Central memory CD8-positive, alpha-beta T cell (primary cell): ENCODE measurements at regions not wholly inside any gene's neighbourhood (a gene's known extent, or its start where the extent isn't known, plus 50 kb on each side); places are given as distances from the start of the nearest gene placed in this dataset.
A peak's percentile ranks its signal among the peaks of the same experiment; 100 is the strongest.

Source experiments
- ATAC-seq: fragments of 150-1000 bp; cut with Tn5 transposase; replicated peaks from 2 replicates; pipeline ENCODE4 v1.10.0; 2022; ENCODE audit warnings: mild to moderate bottlenecking, moderate FRiP score, moderate number of reproducible peaks; ENCODE audit not compliant: poor library complexity, severe bottlenecking; ENCODE audit errors: extremely low read depth
- DNase-seq, 2 donors: peaks; one replicate each; pipeline ENCODE4 v3.0.0; 2021; ENCODE audit warnings: low spot score in 2 of 2
- H3K27ac Mint-ChIP-seq: one replicate; pipeline ENCODE4 v1.8.0; 2022; ENCODE audit warnings: low read depth, mild to moderate bottlenecking, moderate library complexity, mixed read lengths
- H3K27me3 Mint-ChIP-seq: one replicate; pipeline ENCODE4 v1.8.0; 2022; ENCODE audit warnings: mixed read lengths
- H3K36me3 Mint-ChIP-seq: one replicate; pipeline ENCODE4 v1.8.0; 2022; ENCODE audit warnings: mild to moderate bottlenecking, moderate library complexity, mixed read lengths; ENCODE audit not compliant: insufficient read depth
- H3K4me1 Mint-ChIP-seq: one replicate; pipeline ENCODE4 v1.8.0; 2022; ENCODE audit warnings: mixed read lengths
- H3K4me3 Mint-ChIP-seq: one replicate; pipeline ENCODE4 v1.8.0; 2022; ENCODE audit warnings: mild to moderate bottlenecking, moderate library complexity, mixed read lengths
- H3K9me3 Mint-ChIP-seq: one replicate; pipeline ENCODE4 v1.8.0; 2022; ENCODE audit warnings: mixed read lengths

DNA sequence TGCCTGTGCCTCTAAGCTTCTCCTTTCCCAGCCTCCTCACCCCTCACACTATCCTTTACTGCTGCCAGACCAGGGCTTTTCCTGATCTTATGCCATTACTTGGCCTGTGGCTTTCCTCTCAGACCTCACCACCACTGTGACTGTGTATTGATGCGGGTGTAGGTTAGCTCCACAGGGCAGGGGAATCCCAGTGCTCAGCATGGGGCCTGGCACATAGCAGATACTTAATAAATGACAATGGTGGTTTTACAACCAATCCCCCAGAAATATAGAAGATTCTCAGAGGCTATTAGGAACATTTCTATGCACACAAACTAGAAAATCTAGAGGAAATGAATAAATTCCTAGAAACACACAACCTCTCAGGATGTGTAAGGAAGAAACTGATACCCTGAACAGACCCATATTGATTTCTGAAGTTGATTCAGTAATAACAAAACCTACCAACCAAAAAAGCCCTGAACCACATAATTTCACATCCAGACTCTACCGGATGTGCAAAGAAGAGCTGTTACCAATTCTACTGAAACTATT lies 129.6 kb upstream of the QRFPR start:
- Mint-ChIP-seq H3K36me3 (no peaks in the 10 kb centered on the region), H3K27ac (no peak overlapping the region), H3K27me3 (peaks cover 51% of the 10 kb centered on the region), H3K4me3 (no peak overlapping the region), H3K4me1 (no peaks in the 10 kb centered on the region), H3K9me3 (no peaks in the 10 kb centered on the region)
- no peak for DNase-seq
- ATAC-seq: no peak

DNA sequence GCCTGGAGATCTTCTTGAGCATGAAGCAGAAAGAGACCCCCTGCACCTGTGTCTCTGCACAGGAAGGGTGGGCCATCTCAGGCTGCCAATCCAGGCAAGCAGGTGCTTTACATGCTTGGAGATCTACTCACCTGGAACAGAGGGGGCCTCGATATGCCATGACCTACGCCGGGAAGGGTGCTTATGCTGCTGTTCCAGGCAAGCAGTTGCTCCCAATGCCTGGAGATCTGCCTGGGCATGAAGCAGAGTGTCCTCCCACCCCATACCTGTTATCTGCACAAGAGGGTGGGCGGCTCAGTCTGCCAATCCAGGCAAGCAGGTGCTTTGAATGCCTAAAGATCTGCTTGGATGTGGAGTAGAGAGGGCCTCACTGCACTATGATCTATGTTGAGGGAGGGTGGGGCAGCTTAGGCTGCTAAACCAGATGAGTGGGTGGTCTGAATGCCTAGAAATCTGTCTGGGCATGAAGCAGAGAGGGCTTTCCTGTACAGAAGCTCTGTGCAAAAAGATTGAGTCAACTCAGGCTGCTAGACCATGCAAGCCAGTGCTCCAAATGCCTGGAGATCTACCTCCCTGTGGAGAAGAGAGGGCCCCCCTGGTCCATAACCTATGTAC lies 104.5 kb upstream of the QRFPR start:
- no peak overlapping the region for H3K4me3 Mint-ChIP-seq
- H3K27me3 Mint-ChIP-seq: peaks cover 54% of the 10 kb centered on the region
- ATAC-seq (no peak), DNase-seq (no peak)
- no peak overlapping the region for H3K27ac Mint-ChIP-seq
- no peaks in the 10 kb centered on the region for H3K4me1 Mint-ChIP-seq
- H3K9me3 Mint-ChIP-seq: no peaks in the 10 kb centered on the region
- H3K36me3 Mint-ChIP-seq: no peaks in the 10 kb centered on the region

DNA sequence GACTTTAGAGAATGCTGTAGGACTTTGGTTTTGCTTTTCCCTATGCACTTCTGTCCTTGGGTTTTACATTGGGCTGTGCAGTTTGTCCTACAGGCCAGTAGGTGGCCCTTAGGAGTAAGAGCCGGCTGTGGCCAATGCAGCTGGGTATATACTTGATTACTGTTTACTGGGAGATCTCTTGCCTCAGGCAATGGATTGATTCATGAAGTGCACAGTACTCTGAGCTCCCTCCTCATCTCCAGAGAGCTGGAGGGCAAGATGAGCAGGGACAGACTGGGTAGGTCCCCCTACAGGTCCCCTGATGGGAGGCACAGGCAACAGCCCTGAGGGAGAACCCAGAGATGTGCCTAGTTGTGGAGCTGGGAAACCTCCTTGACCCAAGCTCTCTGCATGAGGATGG lies 103.8 kb upstream of the QRFPR start:
- Mint-ChIP-seq H3K27ac (no peak overlapping the region), H3K27me3 (peaks cover 54% of the 10 kb centered on the region), H3K4me3 (no peak overlapping the region), H3K4me1 (no peaks in the 10 kb centered on the region), H3K9me3 (no peaks in the 10 kb centered on the region), H3K36me3 (no peaks in the 10 kb centered on the region)
- ATAC-seq (no peak), DNase-seq (no peak)

DNA sequence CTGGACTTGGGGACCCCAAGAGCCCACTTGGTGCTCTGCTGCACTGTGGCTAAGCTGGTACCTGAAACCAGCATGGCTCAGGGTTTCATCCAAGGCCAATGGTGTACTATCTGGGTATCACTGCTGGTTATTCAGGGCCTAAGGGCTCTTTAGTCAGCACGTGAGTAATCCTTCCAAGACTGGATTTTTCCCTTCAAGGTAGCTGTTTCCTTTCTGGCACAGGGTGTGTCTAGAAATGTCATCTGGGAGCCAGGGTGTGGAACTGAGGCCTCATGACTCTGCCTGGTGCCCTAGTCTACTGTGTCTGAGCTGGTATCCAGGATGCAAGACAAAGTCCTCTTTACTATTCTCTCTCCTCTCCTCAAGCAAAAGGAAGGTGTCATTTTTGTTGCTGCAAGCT lies 99.0 kb upstream of the QRFPR start:
- no peaks in the 10 kb centered on the region for H3K4me1 Mint-ChIP-seq
- H3K36me3 Mint-ChIP-seq: no peaks in the 10 kb centered on the region
- no peaks in the 10 kb centered on the region for H3K9me3 Mint-ChIP-seq
- H3K27me3 Mint-ChIP-seq: peaks cover 33% of the 10 kb centered on the region
- ATAC-seq (no peak), DNase-seq (no peak)
- H3K27ac Mint-ChIP-seq: no peak overlapping the region
- H3K4me3 Mint-ChIP-seq: no peak overlapping the region

DNA sequence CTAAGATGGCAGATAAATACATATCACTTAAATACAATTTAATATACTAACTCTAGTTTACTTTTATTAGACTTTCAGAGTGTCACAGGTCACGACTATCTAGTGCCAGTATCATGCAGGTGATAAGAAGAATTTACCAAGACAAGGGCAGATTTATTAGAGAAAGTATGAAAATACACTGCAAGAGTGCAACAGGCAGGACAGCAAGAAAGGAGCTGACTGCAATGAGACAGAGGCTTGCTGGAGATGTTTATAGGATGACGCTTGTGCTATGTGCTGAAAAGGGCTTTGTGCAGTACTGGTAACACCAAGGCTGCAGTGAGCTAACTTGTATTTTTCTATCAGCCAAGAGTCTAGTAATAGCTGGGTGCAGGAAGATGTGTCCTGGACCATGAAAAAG lies 96.7 kb upstream of the QRFPR start:
- ATAC-seq (no peak), DNase-seq (no peak)
- H3K9me3 Mint-ChIP-seq: no peaks in the 10 kb centered on the region
- no peaks in the 10 kb centered on the region for H3K4me1 Mint-ChIP-seq
- H3K27me3 Mint-ChIP-seq: peaks cover 10% of the 10 kb centered on the region
- no peak overlapping the region for H3K27ac Mint-ChIP-seq
- no peak overlapping the region for H3K4me3 Mint-ChIP-seq
- H3K36me3 Mint-ChIP-seq: no peaks in the 10 kb centered on the region

DNA sequence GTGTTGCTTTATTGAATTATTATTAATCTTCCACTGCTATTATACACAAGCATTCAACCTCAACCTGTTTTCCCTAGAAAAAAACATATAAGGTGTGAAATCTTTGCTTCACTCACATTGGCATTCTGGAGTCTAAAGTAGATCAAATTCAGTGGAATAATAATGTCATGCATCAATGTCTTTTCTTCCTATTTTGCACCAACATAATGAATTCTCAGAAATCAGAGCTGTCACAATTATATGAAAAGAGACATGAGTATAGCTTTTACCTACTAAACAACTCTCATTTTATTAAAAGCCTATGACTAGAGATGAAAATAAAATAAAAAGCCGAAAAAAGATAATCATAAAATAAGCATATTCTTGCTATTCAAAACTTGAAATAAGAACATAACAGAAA lies 96.3 kb upstream of the QRFPR start:
- no peak overlapping the region for H3K4me3 Mint-ChIP-seq
- DNase-seq: no peak
- H3K36me3 Mint-ChIP-seq: no peaks in the 10 kb centered on the region
- H3K9me3 Mint-ChIP-seq: no peaks in the 10 kb centered on the region
- no peak overlapping the region for H3K27ac Mint-ChIP-seq
- peaks cover 6% of the 10 kb centered on the region for H3K27me3 Mint-ChIP-seq
- ATAC-seq: no peak
- H3K4me1 Mint-ChIP-seq: no peaks in the 10 kb centered on the region

DNA sequence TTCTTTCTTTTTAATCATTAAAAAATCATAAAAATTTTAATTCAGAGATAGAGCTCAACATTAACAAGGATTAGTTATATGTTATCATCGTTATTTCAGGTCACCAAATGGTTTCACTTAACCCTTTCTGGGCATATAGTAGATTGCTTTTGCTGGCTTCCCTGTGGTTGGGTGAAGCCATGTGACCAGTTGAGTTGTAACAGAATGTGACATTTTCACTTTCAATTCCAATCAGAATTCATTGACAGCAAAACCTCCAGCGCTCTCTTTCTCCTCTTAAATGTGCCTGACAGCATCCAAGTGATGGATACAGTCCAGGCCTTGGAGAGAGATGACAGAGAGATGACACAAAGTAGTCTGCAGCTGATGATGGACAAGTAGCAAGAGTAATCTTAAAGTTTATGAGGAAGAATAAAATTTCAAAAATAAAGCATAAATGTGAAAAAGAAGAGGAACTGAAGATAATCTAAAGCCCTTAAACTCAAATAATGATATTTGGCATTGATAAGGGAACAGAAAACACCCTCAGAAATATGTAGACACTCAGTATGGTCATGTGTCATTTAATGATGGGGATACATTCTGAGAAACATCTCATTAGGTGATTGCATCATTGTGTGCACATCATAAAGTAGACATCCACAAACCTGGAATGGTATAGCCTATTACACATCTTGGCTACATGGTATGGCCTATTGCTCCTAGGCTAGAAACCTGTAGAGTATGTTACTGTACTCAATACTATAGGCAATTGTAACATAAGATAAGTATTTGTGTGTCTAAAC lies 92.3 kb upstream of the QRFPR start:
- ATAC-seq (no peak), DNase-seq (no peak)
- Mint-ChIP-seq H3K4me1 (no peaks in the 10 kb centered on the region), H3K27ac (no peak overlapping the region), H3K4me3 (no peak overlapping the region), H3K9me3 (peaks cover 6% of the 10 kb centered on the region), H3K27me3 (peaks cover 17% of the 10 kb centered on the region), H3K36me3 (peaks cover 2% of the 10 kb centered on the region)

DNA sequence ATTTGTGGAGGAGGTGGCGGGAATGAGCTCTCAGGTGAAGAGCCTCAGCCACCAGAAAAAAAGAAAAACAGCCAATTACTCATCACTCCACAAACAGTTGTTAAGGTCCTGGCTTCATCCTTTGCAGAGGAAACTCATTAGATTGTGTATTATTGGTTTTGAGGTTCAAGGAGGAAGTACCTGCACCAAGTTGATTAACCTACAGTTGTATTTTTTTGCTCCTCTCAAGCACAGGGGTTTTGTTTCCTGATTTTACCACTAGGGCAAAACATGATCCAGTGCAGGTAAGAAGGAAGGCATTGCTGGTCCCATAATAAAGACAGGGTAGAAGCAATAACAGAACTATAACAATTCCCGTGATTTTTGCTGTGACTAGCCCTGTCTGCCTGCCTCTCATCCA lies 84.0 kb upstream of the QRFPR start:
- H3K9me3 Mint-ChIP-seq: peaks cover 12% of the 10 kb centered on the region
- ATAC-seq (no peak), DNase-seq (no peak)
- peaks cover 63% of the 10 kb centered on the region for H3K27me3 Mint-ChIP-seq
- no peaks in the 10 kb centered on the region for H3K36me3 Mint-ChIP-seq
- H3K4me1 Mint-ChIP-seq: no peaks in the 10 kb centered on the region
- H3K4me3 Mint-ChIP-seq: no peak overlapping the region
- no peak overlapping the region for H3K27ac Mint-ChIP-seq

DNA sequence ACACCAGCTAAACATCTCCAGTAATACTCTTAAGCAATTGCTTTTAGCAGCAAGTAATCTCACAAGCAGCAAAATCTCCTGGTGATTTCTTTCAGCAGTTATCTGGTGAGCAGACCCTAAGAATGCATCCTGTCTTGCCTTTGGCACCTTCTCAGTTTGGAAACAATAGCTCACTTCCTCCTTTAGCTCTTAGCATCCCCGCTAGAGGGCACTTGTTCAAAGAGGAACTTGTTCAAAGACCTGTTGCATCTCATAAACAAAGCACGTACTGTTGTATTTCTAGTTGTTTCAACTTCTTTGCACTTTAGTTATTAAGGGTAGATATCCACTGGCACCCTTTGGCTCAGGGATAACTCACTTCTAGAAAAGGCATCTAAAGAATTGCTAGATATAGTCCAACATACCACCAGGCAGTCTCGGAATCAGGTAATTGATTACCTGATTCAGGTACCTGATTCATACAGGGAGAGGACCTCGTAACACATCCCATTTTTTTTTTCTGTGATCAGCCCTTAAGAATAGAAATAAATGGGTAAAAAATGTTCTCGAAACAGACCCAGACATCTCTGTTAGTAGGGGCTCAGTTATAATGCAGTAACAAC lies 81.9 kb upstream of the QRFPR start:
- Mint-ChIP-seq H3K9me3 (peaks cover 5% of the 10 kb centered on the region), H3K4me1 (no peaks in the 10 kb centered on the region), H3K4me3 (no peak overlapping the region), H3K27me3 (peaks cover 74% of the 10 kb centered on the region), H3K27ac (no peak overlapping the region), H3K36me3 (no peaks in the 10 kb centered on the region)
- ATAC-seq (peak; percentile 59), DNase-seq (peak in 1 of 2 donors; percentile 30)

DNA sequence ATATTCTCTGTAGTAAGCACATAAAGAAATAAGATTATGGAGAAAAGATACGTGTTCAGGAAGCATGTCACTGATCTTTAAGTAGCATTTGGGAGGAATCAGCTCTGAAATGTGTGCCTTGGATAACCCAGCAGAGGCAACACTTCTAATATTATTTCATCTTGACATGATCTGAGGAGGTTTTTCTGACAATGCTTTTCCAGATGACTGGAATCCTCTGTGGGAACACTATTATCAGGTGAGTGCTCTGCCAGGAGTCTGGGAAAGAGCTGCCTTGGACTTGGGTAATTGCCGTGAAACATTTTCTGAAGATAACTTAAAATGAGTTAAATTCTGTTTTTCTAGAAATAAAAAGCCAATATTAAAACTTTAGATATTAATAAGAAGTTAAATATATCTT lies 78.2 kb upstream of the QRFPR start:
- ATAC-seq (no peak), DNase-seq (no peak)
- Mint-ChIP-seq H3K27me3 (peaks cover 66% of the 10 kb centered on the region), H3K4me1 (no peaks in the 10 kb centered on the region), H3K36me3 (no peaks in the 10 kb centered on the region), H3K9me3 (no peaks in the 10 kb centered on the region), H3K4me3 (no peak overlapping the region), H3K27ac (no peak overlapping the region)

DNA sequence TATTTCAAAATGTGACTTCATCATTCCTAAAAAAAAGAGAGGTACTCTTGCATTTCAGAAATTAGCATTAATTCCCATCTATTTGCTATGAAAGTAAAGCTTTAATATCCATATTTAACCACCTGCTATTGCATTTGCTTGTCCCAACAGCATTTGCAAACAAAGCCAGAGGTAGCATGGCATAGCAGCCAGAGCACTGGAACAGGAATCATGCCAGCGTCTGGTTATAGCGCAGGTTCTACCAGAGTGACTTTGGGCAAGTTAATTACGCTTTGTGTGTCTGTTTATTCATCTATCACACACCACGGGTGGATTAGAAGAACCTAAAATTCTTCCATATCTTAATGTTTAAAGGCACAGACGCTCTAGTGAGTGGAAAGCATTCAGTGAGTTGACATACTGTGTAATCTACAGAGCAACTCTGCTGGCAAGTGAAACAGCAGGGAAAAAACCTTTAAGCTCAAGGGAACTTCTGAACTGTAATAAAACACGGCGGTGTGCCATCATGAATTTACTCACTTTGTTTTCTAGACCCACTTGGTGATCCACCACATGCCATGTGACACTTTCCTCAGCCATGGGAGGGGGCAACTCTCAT lies 76.6 kb upstream of the QRFPR start:
- Mint-ChIP-seq H3K4me1 (no peaks in the 10 kb centered on the region), H3K27ac (no peak overlapping the region), H3K9me3 (no peaks in the 10 kb centered on the region), H3K36me3 (no peaks in the 10 kb centered on the region), H3K27me3 (peaks cover 76% of the 10 kb centered on the region), H3K4me3 (no peak overlapping the region)
- no peak for ATAC-seq
- no peak for DNase-seq

DNA sequence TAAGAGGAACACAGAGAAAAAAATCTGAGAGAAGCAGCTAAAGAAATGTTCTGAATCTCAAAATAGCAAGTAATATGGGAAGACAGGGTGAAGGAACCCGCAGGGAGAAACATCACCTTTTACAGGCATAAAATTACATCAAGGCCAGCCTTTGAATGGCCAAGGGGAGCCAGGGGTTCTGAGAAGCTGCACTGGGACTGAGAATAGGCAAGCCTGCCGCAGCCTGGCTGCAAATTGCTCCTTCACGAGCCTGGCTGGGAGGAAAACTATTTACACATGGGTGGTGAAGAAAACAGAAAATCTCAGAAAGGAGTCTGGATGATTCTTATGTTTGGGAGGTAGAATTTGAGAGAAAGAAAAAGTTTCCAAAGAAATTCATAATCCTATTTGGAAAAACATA lies 74.5 kb upstream of the QRFPR start:
- ATAC-seq (no peak), DNase-seq (no peak)
- Mint-ChIP-seq H3K27ac (no peak overlapping the region), H3K27me3 (peaks cover 69% of the 10 kb centered on the region), H3K4me1 (no peaks in the 10 kb centered on the region), H3K9me3 (no peaks in the 10 kb centered on the region), H3K4me3 (no peak overlapping the region), H3K36me3 (no peaks in the 10 kb centered on the region)
